NT2/D1 (cell line): ENCODE measurements at regions not wholly inside any gene's neighbourhood (a gene's known extent, or its start where the extent isn't known, plus 50 kb on each side); places are given as distances from the start of the nearest gene placed in this dataset.

Source experiments
- SUZ12 ChIP-seq: IDR thresholded peaks from 2 replicates; pipeline ENCODE4 v1.6.1; 2011; ENCODE audit not compliant: insufficient read length, insufficient read depth; ENCODE audit errors: extremely low read depth
- YY1 ChIP-seq: IDR thresholded peaks from 2 replicates; pipeline ENCODE4 v1.6.1; 2011; ENCODE audit not compliant: insufficient read length, insufficient read depth
- ZNF274 ChIP-seq: IDR thresholded peaks from 2 replicates; pipeline ENCODE4 v1.6.1; 2011; ENCODE audit warnings: mild to moderate bottlenecking, low read depth, low read length

- TF ChIP-seq YY1 (no peak), ZNF274 (no peak), SUZ12 (no peak)
Measured at GRCh38 chr10:60679388-60679990, 98.8 kb upstream of the CDK1 start.
